GM19035 (cell line): ENCODE measurements at regions not wholly inside any gene's neighbourhood (a gene's known extent, or its start where the extent isn't known, plus 50 kb on each side); places are given as distances from the start of the nearest gene placed in this dataset.

Experiments
- ATAC-seq: cut with Tn5 transposase; IDR thresholded peaks from one replicate; pipeline ENCODE4 v1.9.1; 2021; ENCODE audit not compliant: unreplicated experiment

DNA sequence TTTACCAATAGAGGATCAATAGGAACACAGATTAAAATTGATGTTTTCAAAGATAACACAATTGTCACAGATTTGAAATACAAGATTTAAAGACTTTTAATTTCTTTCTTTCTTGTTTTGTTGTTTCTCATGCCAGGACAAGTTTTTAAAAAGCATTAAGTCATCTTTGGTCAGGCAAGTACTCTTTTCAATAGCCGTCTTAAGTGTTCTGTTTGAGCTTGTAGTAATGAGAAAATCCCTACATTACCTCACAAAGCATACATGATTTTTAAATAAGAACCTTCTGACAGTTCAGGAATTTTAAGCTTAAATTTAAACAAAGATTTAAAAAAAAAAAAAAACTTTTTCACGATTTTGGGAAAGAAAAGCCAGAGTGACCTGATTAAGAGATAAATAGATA is 216.3 kb upstream of the PRR20A start:
- no peak for ATAC-seq

DNA sequence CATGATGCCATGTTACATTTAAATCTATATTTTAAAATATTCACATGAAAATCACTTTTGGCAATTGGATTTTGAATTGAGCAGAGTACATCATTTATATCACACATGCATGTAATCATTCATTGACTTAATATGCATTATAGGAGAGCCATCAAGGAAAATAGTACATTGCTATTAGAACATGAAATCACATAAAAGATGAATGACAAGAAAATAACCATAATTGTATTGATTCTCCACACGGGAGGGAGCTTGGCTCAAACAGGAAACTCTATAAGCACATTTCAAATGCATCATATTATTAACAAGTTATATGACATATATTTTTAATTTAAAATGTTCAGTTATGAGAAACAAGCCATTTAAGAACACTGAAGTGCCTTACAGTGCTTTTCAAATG is 208.6 kb upstream of the PRR20A start:
- ATAC-seq: no peak

DNA sequence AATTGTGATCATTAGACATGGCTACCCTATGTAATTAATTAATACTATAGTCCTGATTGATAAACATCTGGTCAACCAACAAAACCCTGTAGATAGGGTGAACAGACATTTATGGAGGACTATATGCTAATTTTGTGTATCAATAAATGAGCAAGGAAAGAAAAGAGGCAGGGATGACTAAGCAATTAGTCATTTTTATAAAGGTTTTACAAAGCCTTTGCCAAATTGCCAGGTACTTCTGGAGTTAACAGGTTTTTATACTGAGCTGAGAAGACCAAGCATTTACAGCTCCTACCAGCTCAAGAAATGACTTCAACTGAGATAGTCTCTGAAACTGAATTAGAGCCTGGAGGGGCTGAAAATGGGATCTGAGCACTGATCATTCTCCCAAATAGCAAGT is 186.8 kb upstream of the PRR20A start:
- no peak for ATAC-seq

DNA sequence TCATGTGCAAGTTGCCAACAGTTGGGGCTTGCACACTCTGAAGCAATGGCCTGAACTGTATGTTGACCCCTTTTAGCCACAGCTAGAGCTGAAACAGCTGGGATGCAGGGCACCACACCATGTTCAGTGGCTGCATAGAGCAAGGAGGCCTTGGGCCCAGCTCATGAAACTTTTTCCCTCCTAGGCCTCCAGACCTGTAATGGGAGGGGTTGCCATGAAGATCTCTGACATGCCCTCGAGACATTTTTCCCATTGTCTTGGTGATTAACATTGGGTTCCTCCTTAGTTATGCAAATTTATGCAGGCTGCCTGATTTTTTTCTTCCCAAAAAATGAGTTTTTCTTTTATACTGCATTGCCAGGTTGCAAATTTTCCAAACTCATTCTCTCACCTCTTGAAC is 165.1 kb upstream of the PRR20A start:
- no peak for ATAC-seq

DNA sequence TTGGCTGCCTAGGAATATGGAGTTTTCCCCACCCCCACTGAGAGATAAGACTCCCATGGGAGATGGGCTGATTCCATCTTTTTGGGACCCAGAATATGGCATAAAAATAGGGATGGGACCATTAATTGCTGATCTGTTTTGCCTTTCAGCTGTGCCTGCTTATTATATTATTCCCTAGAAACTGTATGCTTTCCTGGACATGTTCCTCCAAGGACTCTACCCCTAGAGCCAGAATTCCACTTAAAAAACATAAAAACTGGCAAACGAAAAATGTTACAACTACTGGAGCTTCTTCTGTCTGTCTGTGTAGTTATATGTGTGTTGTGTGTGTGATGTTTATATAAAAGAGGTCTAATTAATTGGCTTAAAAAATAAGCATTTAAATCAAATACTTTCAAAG is 159.9 kb upstream of the PRR20A start:
- ATAC-seq: no peak

DNA sequence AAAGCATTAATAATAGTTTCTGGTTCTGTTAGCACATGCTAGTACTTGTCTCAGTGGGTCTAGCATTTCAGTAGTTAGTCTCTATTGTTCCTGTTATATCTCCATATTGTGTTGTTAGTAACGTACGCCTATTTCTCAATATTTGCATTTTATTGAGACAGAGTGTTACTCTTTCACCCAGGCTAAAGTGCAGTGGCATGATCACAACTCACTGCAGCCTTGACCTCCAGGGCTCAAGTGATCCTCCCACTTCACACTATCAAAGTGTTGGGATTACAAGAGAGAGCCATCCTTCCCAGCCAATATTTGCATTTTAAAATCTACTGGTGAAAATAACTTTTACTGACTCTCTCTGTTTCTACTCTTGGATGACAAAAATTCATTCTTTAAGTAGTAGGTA is 154.6 kb upstream of the PRR20A start:
- no peak for ATAC-seq

DNA sequence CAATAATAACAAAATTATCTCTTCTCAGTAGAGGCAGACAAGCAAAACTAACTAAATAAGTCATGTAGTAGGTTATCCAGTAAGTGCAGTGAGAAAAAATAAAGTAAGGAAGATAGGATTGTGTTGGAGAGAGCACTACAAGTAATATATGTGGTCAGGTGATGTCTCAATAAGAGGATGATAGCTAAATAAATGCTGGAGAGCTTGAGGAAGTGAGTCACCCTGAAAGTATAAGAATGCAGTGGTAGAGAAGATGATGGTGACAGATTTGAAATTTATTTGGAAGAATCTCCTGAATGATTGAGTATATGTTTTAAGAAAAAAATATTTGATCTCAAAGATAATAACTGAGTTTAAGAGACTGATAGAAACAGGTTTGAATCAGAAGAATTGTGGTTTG is 152.2 kb upstream of the PRR20A start:
- ATAC-seq: no peak

DNA sequence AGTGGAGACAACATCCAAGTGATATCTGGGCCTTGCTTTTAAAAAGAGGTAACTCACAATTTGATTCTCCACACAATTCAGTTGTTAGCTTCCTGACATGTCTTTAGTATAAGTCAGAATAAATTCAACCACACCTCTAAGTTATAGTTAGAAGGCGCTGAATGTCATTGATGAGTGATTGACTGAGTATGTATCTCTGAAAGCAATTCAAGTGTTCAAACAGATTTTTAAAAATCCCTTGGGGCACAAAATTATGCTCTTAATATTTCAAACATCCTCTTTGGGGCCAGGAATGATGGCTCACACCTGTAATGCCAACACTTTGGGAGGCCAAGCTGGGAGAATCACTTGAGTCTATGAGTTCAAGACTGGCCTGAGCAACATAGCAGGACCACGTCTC is 137.0 kb upstream of the PRR20A start:
- no peak for ATAC-seq

DNA sequence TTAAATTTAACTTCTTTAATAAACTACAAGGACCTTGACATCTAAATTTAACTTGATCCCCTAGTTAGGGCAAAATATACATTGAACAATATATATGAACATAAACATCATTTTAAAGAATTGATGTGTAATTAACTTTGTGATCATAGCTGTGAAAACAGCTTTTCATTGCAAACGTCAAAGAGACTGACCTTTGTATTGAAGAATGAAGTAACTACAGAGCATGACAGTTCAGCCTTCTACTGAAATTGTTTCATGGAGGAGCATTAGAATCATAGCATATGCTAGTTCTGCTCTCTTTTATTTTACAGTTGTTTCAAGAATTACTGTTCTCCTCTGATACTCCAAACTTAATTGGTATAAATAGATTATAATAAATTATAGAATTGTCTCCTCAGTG is 123.4 kb upstream of the PRR20A start:
- no peak for ATAC-seq

DNA sequence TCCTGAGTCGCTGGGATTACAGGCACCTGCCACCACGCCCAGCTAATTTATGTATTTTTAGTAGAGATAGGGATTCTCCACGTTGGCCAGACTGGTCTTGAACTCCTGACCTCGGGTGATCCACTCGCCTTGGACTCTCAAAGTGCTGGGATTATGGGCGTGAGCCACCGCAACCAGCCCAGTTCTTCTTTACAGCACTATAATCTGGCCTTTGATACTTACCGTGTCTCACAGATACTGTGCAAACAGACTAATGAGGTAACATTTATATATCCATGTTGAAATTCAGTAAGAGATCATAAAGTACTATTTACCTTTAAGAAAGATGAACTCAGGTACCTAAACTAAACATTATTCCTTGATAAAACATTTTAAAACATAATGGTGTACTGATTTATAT is 121.8 kb upstream of the PRR20A start:
- no peak for ATAC-seq

DNA sequence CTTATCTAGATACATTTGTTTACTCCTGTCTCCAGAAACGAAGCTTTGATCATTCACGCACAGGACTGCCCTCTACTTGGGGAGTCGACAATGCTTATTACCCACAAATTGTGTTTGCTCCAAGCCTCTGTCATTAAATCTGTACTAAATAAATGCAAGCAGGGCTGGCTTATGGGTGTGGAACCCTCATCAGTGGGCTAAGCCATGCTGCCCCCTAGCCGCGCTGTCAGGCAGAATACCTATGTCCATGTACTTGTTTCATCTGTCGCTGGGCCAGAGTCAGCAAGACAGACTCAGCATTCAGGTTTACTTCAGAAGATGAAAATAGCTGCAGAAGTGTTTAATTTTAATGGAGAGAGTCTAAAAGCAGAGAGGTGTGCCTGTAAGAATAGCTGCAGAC is 110.0 kb upstream of the PRR20A start:
- no peak for ATAC-seq

DNA sequence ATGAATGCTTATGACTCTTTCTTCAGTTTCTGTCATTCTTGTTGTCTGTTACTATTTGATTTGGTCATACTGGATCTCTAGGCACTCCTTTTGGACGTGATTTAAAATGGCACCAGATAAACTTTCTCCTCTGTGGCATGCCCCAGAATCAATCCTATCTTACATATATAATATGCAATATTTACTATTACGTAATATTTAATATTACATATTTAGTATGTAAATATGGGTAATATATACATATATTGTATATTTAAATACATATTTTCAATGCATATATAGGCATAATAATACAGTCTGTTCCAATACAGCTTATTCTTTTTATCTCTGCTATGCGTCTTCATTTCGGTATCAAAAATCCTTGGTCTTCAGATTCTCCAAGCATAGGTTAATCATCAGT is 104.4 kb upstream of the PRR20A start:
- no peak for ATAC-seq

DNA sequence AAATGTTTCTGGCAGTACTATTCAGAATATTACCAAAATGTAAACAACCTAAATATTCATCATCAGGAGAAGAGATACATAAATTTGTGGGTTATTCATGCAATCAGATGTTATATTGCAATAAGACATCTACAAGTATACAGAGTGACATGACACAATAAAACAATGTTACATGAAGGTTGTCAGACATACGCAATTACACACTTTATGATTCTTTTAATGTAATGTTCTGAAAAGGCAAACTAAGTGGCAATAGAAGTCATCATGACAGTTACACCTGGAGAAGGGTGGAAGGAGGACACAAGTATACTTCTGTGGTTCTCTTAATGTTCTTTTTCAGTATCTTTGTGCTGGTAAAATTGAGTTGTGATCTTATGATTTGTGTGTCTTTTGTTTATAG is 95.8 kb upstream of the PRR20A start:
- ATAC-seq: no peak

DNA sequence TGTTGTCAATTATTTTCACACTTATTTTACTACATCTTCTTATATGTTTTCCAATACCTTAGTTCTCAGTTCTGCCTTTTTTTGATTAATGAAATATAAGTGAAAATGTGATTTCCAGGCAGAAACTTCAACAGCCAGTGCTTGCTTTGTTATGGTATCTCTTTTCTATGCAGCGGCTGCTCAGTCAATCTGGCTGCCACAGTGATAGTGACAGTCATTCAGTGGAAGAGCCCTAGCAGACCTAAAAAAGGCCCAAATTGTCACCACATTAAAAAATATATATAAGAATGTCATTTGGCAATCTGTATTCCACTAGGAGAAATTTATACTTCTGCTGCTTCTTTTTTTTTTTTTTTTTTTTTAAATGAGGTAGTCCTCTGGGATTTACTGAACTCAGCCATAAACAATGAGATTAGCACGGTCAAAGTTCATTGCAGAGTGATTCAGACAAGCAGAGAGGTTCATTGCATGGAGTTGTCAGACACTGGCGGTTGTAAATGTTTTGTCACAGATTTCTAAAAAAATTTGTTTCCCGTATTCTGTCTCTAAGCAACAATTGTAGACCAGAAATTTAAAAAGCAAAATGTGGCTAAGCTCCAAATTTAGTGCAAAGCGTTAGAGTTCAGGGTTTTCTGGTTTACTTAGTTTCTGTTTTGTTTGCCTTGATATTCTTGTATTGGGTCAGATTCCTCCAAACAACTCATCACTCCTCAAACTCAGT is 94.7 kb upstream of the PRR20A start:
- no peak for ATAC-seq

DNA sequence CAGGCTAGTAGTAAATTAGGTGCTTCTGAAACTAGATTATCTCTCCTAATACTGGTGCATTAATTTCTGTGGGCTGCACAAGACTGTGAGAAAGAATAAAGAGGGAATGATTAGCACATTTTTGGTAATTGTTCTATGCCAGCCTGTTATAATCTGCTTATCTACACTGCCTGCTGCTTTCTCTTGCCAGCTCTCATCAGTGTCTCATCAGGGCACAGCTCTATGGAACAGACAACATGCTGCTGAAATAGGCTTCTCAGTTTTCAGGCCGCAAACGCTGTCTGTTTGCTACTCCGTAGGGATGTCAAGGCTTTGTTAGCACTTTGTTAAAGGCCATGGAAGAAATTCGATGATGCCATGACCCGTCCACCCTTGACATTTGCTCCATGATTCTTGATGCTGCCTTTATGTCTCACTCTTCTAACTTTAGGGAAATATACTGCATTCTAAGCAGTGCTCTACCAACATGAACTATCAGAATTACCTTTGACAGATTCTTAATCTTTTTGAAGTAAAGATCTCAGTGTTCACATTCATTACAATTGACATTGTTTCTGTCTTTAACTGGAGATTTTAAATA is 84.0 kb upstream of the PRR20A start:
- no peak for ATAC-seq

DNA sequence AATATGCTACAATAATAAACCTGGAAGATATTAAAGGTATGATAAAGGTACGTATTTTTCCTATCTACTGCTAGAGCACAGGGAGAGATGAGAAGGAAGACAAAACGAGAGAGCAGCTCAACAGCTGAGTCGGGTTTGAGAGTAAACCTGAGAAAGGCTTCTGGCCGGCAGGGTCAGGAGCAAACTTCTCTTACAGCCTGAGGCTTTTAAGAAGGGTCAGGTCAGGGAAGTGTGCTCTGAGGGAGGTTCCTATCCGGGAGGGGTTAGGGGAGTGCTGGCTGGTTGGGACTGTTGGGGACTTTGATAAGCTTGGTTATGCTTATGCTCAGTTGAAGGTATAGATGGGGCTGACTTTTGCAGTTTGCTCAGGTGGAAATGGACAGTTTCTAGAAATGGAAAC is 77.7 kb upstream of the PRR20A start:
- no peak for ATAC-seq

DNA sequence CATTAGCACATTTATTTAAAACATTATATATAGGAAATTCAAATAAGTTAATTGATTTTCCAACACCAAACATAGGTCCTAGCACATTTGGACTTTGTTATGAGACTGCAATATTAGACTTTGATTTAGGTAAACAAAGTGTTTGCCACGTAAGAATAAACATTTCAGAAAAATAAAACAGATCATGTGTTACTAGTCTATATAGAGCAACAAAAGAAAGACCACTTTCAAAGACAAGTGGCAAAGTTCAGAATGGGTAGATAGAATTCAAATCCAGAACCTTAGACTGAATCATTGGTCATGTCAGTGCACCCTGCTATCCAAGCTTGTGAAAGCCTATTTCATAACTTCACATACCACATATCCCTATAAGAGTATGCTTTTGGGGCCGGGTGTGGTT is 66.7 kb upstream of the PRR20A start:
- no peak for ATAC-seq

DNA sequence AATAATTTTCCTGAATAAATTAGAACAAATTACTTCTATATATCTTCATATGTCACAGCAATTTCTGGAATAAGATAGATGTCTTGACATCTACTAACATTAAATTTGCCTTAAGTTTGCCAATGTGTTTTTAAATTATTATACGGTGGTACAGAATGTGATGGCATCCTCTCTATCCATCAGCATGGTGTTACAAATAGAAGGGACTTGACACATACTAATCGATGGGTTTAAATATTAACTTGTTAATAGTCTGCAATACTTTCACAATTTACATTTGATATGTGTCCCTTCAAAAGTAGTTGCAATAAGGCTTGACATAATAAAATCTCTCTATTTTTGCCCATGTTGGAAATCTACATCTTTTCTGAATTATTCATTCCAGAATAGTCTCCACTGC is 65.1 kb upstream of the PRR20A start:
- no peak for ATAC-seq

DNA sequence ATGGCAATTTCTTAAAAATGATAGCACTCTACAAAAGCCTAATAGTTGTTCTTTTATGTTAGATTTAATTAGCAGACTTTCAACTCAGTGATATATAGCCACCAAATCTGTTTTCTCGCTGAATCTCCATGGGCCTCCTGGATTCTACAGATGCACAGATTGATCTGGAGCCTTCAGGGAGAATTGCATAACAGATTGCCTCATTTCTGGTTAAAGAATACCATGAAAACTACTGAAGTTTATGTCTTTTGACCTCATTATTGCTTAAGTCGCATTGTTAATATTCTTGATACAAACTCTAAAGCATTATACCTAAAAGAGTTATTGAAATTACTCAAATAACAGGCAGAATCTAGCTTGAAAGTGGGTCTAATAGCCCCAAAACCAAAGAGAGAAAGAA is 53.7 kb upstream of the PRR20A start:
- no peak for ATAC-seq
